Suprapubic skin (tissue), 4 donors: ENCODE measurements at regions not wholly inside any gene's neighbourhood (a gene's known extent, or its start where the extent isn't known, plus 50 kb on each side); places are given as distances from the start of the nearest gene placed in this dataset.

Experiments
- DNase-seq, 2 donors: peaks; one replicate each; pipeline ENCODE4 v3.0.0-alpha.2; 2019; ENCODE audit warnings: low spot score in 2 of 2
- H3K27ac ChIP-seq: fragments of 200-600 bp; sonication (generic); one replicate; pipeline ENCODE4 v1.5.1; 2019
- H3K27me3 ChIP-seq: fragments of 200-600 bp; sonication (generic); one replicate; pipeline ENCODE4 v1.5.1; 2019
- H3K36me3 ChIP-seq: fragments of 200-600 bp; sonication (generic); one replicate; pipeline ENCODE4 v1.5.1; 2019
- H3K4me1 ChIP-seq: fragments of 200-600 bp; sonication (generic); one replicate; pipeline ENCODE4 v1.5.1; 2019
- H3K4me3 ChIP-seq: fragments of 200-600 bp; sonication (generic); one replicate; pipeline ENCODE4 v1.5.1; 2019; ENCODE audit warnings: mild to moderate bottlenecking
- H3K9me3 ChIP-seq: fragments of 200-600 bp; sonication (generic); one replicate; pipeline ENCODE4 v1.5.1; 2019
- CTCF ChIP-seq, 2 donors: fragments of 200-600 bp in 1 of 2; fragments of 450-650 bp in 1 of 2; sonication (generic) in 1 of 2; IDR thresholded peaks; one replicate each; pipeline ENCODE4 v1.5.1; 2016 to 2019; ENCODE audit warnings: antibody characterized with exemption in 2 of 2, mild to moderate bottlenecking in 1 of 2, moderate library complexity in 1 of 2
- EP300 ChIP-seq: sonication (generic); formaldehyde crosslinking; IDR thresholded peaks from one replicate; pipeline ENCODE4 v1.6.1; 2017; ENCODE audit warnings: antibody characterized with exemption
- POLR2A ChIP-seq, 2 donors: fragments of 450-650 bp; IDR thresholded peaks; one replicate each; pipeline ENCODE4 v1.6.1; 2017; ENCODE audit warnings: antibody characterized with exemption in 2 of 2, mild to moderate bottlenecking in 2 of 2, moderate library complexity in 2 of 2
- POLR2AphosphoS5 ChIP-seq, 3 donors: sonication (generic); formaldehyde crosslinking; IDR thresholded peaks; one replicate each; pipeline ENCODE4 v1.6.1; 2017; ENCODE audit warnings: antibody characterized with exemption in 3 of 3
- WGBS: methylation state at CpG from one replicate; pipeline ENCODE4 v1.1.5; 2018; 5-methylcytosine and 5-hydroxymethylcytosine counted together

- no peaks in the 10 kb centered on the region for H3K36me3 ChIP-seq
- no peaks in the 10 kb centered on the region for H3K9me3 ChIP-seq
- no peak overlapping the region for H3K27ac ChIP-seq
- 42% methylated on average over 2 of the region's 3 CpGs for whole genome bisulfite sequencing
- no peak overlapping the region for H3K4me3 ChIP-seq
- H3K27me3 ChIP-seq: peaks cover 3% of the 10 kb centered on the region
- DNase-seq: no peak
- H3K4me1 ChIP-seq: peaks cover 2% of the 10 kb centered on the region
- TF ChIP-seq CTCF (IDR thresholded peaks at IDR 0.05): no peak
- TF ChIP-seq POLR2AphosphoS5 (IDR thresholded peaks at IDR 0.05): no peak
- TF ChIP-seq EP300: no peak
- TF ChIP-seq POLR2A (IDR thresholded peaks at IDR 0.05): no peak
These were observed 179.8 kb upstream of the GALNT2 start for GRCh38 chr1:229887043-229887822.

GRCh38 chr1:229888157-229888556, 178.9 kb upstream of the GALNT2 start:
- no peak for DNase-seq
- Histone ChIP-seq H3K36me3 (no peaks in the 10 kb centered on the region), H3K27ac (peak overlapping the region; percentile 17), H3K4me1 (peaks cover 2% of the 10 kb centered on the region), H3K4me3 (no peak overlapping the region), H3K9me3 (no peaks in the 10 kb centered on the region), H3K27me3 (peaks cover under 1% of the 10 kb centered on the region)
- WGBS: 79% methylated on average over 2 of the region's 2 CpGs
- TF ChIP-seq EP300: no peak
- no peak for TF ChIP-seq POLR2AphosphoS5 (IDR thresholded peaks at IDR 0.05)
- TF ChIP-seq CTCF (IDR thresholded peaks at IDR 0.05): no peak
- TF ChIP-seq POLR2A (IDR thresholded peaks at IDR 0.05): no peak

- H3K4me1 ChIP-seq: peaks cover 2% of the 10 kb centered on the region
These were observed 178.5 kb upstream of the GALNT2 start for GRCh38 chr1:229888561-229889001.

GRCh38 chr1:229889031-229889517, 178.0 kb upstream of the GALNT2 start:
- WGBS: 59% methylated on average over 1 of the region's 1 CpG
- DNase-seq: no peak
- Histone ChIP-seq H3K4me1 (peaks cover 2% of the 10 kb centered on the region), H3K27me3 (peaks cover 4% of the 10 kb centered on the region), H3K36me3 (no peaks in the 10 kb centered on the region), H3K4me3 (no peak overlapping the region), H3K9me3 (no peaks in the 10 kb centered on the region), H3K27ac (no peak overlapping the region)
- TF ChIP-seq EP300 (no peak), POLR2AphosphoS5 (IDR thresholded peaks at IDR 0.05) (no peak), CTCF (IDR thresholded peaks at IDR 0.05) (no peak), POLR2A (IDR thresholded peaks at IDR 0.05) (no peak)

More at GRCh38 chr1:229888561-229889001, 178.5 kb upstream of the GALNT2 start:
- no peak for DNase-seq
- no peak overlapping the region for H3K4me3 ChIP-seq
- H3K27me3 ChIP-seq: peaks cover under 1% of the 10 kb centered on the region
- H3K36me3 ChIP-seq: no peaks in the 10 kb centered on the region
- no peak overlapping the region for H3K27ac ChIP-seq
- 81% methylated on average over 3 of the region's 3 CpGs for WGBS
- TF ChIP-seq CTCF (IDR thresholded peaks at IDR 0.05): no peak
- no peak for TF ChIP-seq POLR2A (IDR thresholded peaks at IDR 0.05)
- no peak for TF ChIP-seq POLR2AphosphoS5 (IDR thresholded peaks at IDR 0.05)
- no peak for TF ChIP-seq EP300
- no peaks in the 10 kb centered on the region for H3K9me3 ChIP-seq

- Histone ChIP-seq H3K27ac (no peak overlapping the region), H3K9me3 (no peaks in the 10 kb centered on the region), H3K36me3 (no peaks in the 10 kb centered on the region), H3K4me3 (no peak overlapping the region), H3K4me1 (peaks cover 2% of the 10 kb centered on the region), H3K27me3 (peaks cover 8% of the 10 kb centered on the region)
- no peak for TF ChIP-seq CTCF (IDR thresholded peaks at IDR 0.05)
- no peak for TF ChIP-seq POLR2A (IDR thresholded peaks at IDR 0.05)
- no peak for TF ChIP-seq POLR2AphosphoS5 (IDR thresholded peaks at IDR 0.05)
- TF ChIP-seq EP300: no peak
- 75% methylated on average over 2 of the region's 2 CpGs for WGBS
- DNase-seq: no peak
These were observed 175.8 kb upstream of the GALNT2 start for GRCh38 chr1:229891227-229891626.
